BJ (cell line): ENCODE measurements at regions not wholly inside any gene's neighbourhood (a gene's known extent, or its start where the extent isn't known, plus 50 kb on each side); places are given as distances from the start of the nearest gene placed in this dataset.

Source experiments
- CTCF ChIA-PET: fragments of 350-600 bp; formaldehyde crosslinking; extraction: SDS; loops from one replicate; lab custom pipeline; 2021; ENCODE audit warnings: antibody characterized with exemption, inconsistent platforms; lab: Yijun Ruan, JAX
- POLR2A ChIA-PET: fragments of 300-600 bp; sonication (Branson Sonifier 250); formaldehyde crosslinking; extraction: SDS; loops from one replicate; lab custom pipeline; 2021; ENCODE audit warnings: antibody characterized with exemption; lab: Charles Lee
- DNase-seq: peaks from one replicate; pipeline ENCODE4 v3.0.0-alpha.2; 2011; ENCODE audit warnings: low read depth
- H3K27me3 ChIP-seq: 2 replicates; pipeline ENCODE4 v1.6.0; 2011; ENCODE audit warnings: low read length; ENCODE audit not compliant: control insufficient read depth, insufficient read depth
- H3K36me3 ChIP-seq: 2 replicates; pipeline ENCODE4 v1.5.1; 2011; ENCODE audit warnings: low read length; ENCODE audit not compliant: control insufficient read depth, insufficient read depth
- H3K4me3 ChIP-seq: 2 replicates; pipeline ENCODE4 v1.5.1; 2011; ENCODE audit warnings: low read depth, mild to moderate bottlenecking, control low read depth, low read length
- CTCF ChIP-seq: IDR thresholded peaks from 2 replicates; pipeline ENCODE4 v1.5.1; 2011; ENCODE audit warnings: low read depth, mild to moderate bottlenecking, control low read depth, inconsistent platforms, low read length, moderate library complexity; ENCODE audit not compliant: insufficient read depth

GRCh38 chr18:79608535-79608934, 71.1 kb upstream of the CTDP1 start:
- H3K36me3 ChIP-seq: no peaks in the 10 kb centered on the region
- no peak for TF ChIP-seq CTCF
- H3K4me3 ChIP-seq: no peak overlapping the region
- ChIA-PET POLR2A (no interaction called here), CTCF (interaction anchor here (0.9 kb wide), 1 partner anchor 83 kb away, joined by 3 read pairs; no protein-coding TSS in a partner anchor)
- H3K27me3 ChIP-seq: no peaks in the 10 kb centered on the region; the same call in 1 of the 2 replicates
- DNase-seq: no peak

GRCh38 chr18:79608999-79609461, 70.6 kb upstream of the CTDP1 start:
- H3K36me3 ChIP-seq: no peaks in the 10 kb centered on the region
- H3K27me3 ChIP-seq: no peaks in the 10 kb centered on the region; the same call in 1 of the 2 replicates
- ChIA-PET CTCF (interaction anchor here (0.9 kb wide), 1 partner anchor 83 kb away, joined by 3 read pairs; no protein-coding TSS in a partner anchor), POLR2A (no interaction called here)
- DNase-seq: no peak
- H3K4me3 ChIP-seq: no peak overlapping the region
- no peak for TF ChIP-seq CTCF

DNA sequence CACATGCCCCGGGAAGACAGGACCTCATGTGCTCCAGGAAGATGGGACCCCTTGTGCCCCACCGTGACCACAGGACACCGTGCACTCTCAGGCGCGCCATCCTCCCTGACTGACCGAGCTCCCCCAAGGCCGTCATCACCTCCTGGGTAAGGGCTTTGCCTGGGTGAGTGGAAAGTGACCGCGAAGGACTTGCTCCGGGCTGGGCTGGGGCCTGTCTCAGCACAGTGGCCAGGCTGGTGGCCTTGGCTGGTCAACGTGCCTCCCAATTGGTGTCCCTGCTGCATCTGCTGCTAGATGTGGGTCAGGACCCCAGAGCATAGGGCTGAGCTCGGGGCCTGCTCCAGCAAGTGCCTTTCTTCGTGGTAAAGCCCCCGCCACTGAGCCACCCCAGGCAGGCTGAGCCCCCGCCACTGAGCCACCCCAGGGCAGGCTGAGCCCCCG, 69.7 kb upstream of the CTDP1 start:
- POLR2A ChIA-PET: no interaction called here

DNA sequence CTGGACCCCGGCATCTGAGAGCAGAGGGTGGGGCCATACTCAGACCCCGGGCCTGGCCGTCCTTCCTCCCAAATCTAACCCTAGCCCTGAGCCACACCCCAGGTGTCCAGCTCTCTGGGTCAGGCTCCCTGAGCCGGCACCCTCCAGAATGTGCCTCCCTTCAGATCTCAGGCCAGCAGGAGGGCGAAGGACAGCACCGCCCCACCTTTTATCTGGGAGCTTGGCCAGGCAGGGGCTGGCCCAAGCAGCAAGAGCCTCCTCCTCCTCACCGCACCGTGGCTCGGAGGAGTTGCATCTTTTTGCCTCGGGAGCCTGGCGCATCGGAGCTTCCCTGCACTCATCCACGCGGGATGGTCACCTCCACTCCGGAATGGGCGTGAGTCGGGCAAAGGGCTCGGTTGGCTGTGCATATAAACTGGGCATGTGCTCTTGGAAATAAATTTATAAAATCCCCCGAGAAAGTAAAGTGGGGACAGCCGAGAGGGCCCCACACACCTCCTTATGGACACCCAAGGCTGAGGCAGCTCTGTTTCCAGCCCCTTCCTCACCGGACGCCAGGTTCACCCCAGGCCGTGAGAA, 69.1 kb upstream of the CTDP1 start:
- Histone ChIP-seq H3K4me3 (no peak overlapping the region), H3K36me3 (no peaks in the 10 kb centered on the region), H3K27me3 (no peaks in the 10 kb centered on the region; the same call in 1 of the 2 replicates)
- CTCF ChIA-PET: no interaction called here
- DNase-seq: no peak
- no peak for TF ChIP-seq CTCF
- POLR2A ChIA-PET: no interaction called here

More for the DNA sequence above, 69.7 kb upstream of the CTDP1 start:
- Histone ChIP-seq H3K4me3 (no peak overlapping the region), H3K36me3 (no peaks in the 10 kb centered on the region), H3K27me3 (no peaks in the 10 kb centered on the region; the same call in 1 of the 2 replicates)
- TF ChIP-seq CTCF: no peak
- DNase-seq: no peak
- CTCF ChIA-PET: no interaction called here

DNA sequence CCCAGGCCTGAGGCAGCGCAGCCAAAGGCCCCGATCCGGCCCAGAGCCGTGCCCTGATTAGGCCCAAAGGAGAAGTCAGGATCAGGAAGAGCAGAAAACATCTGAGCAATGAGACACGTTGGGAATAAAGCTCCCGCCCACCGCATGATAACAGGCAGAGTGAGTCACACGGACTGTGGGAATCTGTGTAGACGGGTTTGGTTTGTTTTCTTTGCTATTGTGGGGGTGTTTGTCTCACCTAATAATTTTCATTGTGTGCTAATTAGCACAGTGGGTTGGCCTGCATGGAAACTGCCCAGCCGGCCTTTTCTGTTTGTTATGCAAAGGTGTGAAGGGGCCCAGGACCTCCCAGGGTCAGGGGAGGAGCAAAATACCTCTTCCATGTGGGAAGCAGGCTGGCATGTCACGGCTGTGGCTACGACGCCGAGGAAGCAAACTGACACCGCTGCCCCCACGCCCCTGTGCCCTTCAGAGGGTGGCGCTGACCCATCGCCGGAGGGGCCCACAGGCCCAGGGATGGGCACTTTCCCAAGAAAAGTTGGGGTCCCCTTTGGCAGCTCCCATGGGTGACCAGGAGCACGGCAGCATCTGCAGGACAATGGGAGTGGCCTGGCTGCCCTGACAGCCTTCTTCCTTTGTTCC, 68.4 kb upstream of the CTDP1 start:
- CTCF ChIA-PET: no interaction called here

More for the DNA sequence above, 68.4 kb upstream of the CTDP1 start:
- Histone ChIP-seq H3K4me3 (no peak overlapping the region), H3K27me3 (no peaks in the 10 kb centered on the region; the same call in 1 of the 2 replicates), H3K36me3 (no peaks in the 10 kb centered on the region)
- POLR2A ChIA-PET: no interaction called here
- TF ChIP-seq CTCF: no peak
- DNase-seq: no peak
